GM19438 (cell line): ENCODE measurements at regions not wholly inside any gene's neighbourhood (a gene's known extent, or its start where the extent isn't known, plus 50 kb on each side); places are given as distances from the start of the nearest gene placed in this dataset.

Experiments
- ATAC-seq: cut with Tn5 transposase; IDR thresholded peaks from one replicate; pipeline ENCODE4 v1.9.1; 2021; ENCODE audit warnings: low read depth; ENCODE audit not compliant: unreplicated experiment

GRCh38 chr18:31213641-31214040 is 51.0 kb upstream of the DSC1 start:
- ATAC-seq: no peak

GRCh38 chr18:31217038-31217849 is 54.6 kb upstream of the DSC1 start:
- ATAC-seq: no peak

GRCh38 chr18:31218671-31219383 is 56.2 kb upstream of the DSC1 start:
- ATAC-seq: no peak

- ATAC-seq: no peak
These were observed 56.7 kb upstream of the DSC1 start for GRCh38 chr18:31219395-31219794.

GRCh38 chr18:31223371-31223770 is 60.7 kb upstream of the DSC1 start:
- no peak for ATAC-seq

- ATAC-seq: no peak
These were observed 63.0 kb upstream of the DSC1 start for GRCh38 chr18:31225668-31226067.

- no peak for ATAC-seq
These were observed 65.0 kb upstream of the DSC1 start for GRCh38 chr18:31227497-31228229.

- no peak for ATAC-seq
These were observed 67.2 kb upstream of the DSC1 start for GRCh38 chr18:31229829-31230228.

- ATAC-seq: peak; percentile 59
These were observed 67.8 kb upstream of the DSC1 start for GRCh38 chr18:31230495-31230894.

- no peak for ATAC-seq
These were observed 69.4 kb upstream of the DSC1 start for GRCh38 chr18:31232013-31232412.

- ATAC-seq: no peak
These were observed 70.2 kb upstream of the DSC1 start for GRCh38 chr18:31232775-31233424.

GRCh38 chr18:31233621-31234275 is 71.1 kb upstream of the DSC1 start:
- no peak for ATAC-seq

- no peak for ATAC-seq
These were observed 73.2 kb upstream of the DSC1 start for GRCh38 chr18:31235856-31236255.

- ATAC-seq: no peak
These were observed 74.5 kb upstream of the DSC1 start for GRCh38 chr18:31237142-31237541.

GRCh38 chr18:31241425-31241824 is 76.5 kb upstream of the DSG1 start:
- ATAC-seq: no peak

GRCh38 chr18:31241900-31242409 is 76.0 kb upstream of the DSG1 start:
- no peak for ATAC-seq

- ATAC-seq: no peak
These were observed 74.0 kb upstream of the DSG1 start for GRCh38 chr18:31243740-31244512.

GRCh38 chr18:31244771-31245394 is 73.1 kb upstream of the DSG1 start:
- ATAC-seq: no peak

- ATAC-seq: no peak
These were observed 72.1 kb upstream of the DSG1 start for GRCh38 chr18:31245820-31246219.
